HL-60 (cell line): ENCODE measurements at regions not wholly inside any gene's neighbourhood (a gene's known extent, or its start where the extent isn't known, plus 50 kb on each side); places are given as distances from the start of the nearest gene placed in this dataset.

Experiments used
- DNase-seq, 2 experiments: peaks; one replicate each; pipeline ENCODE4 v3.0.0-alpha.2; 2010 to 2020; ENCODE audit warnings: low read depth in 1 of 2, low spot score in 1 of 2
- H3K27ac ChIP-seq: fragments of 250-450 bp; sonication (Bioruptor Pico); replicated peaks from 2 replicates; pipeline ENCODE4 v1.5.1; 2020; ENCODE audit warnings: mild to moderate bottlenecking, moderate library complexity
- H3K27me3 ChIP-seq: fragments of 250-450 bp; sonication (Bioruptor Pico); 2 replicates; pipeline ENCODE4 v1.5.1; 2021; ENCODE audit warnings: mild to moderate bottlenecking, moderate library complexity; ENCODE audit not compliant: insufficient read depth, poor library complexity, severe bottlenecking
- H3K4me3 ChIP-seq: replicated peaks from 2 replicates; pipeline ENCODE4 v1.5.1; 2011; ENCODE audit warnings: mild to moderate bottlenecking, control low read depth, low read length; ENCODE audit not compliant: insufficient read depth
- CTCF ChIP-seq: IDR thresholded peaks from one replicate; pipeline ENCODE4 v1.5.1; 2011; ENCODE audit warnings: low read length, control low read depth, inconsistent platforms; ENCODE audit not compliant: insufficient read depth
- GABPA ChIP-seq: IDR thresholded peaks from 2 replicates; pipeline ENCODE4 v1.6.1; 2012; ENCODE audit warnings: low read depth
- POLR2AphosphoS5 ChIP-seq: IDR thresholded peaks from 2 replicates; pipeline ENCODE4 v1.6.1; 2012; ENCODE audit warnings: low read depth
- REST ChIP-seq: IDR thresholded peaks from 2 replicates; pipeline ENCODE4 v1.6.1; 2012; ENCODE audit warnings: low read depth; ENCODE audit not compliant: insufficient replicate concordance
- SPI1 ChIP-seq: IDR thresholded peaks from 2 replicates; pipeline ENCODE4 v1.6.1; 2012; ENCODE audit warnings: low read depth, mild to moderate bottlenecking, borderline replicate concordance

- H3K27me3 ChIP-seq: no peaks in the 10 kb centered on the region
- no peak for DNase-seq
- H3K27ac ChIP-seq: no peak overlapping the region
- TF ChIP-seq GABPA (no peak), POLR2AphosphoS5 (no peak), CTCF (no peak), REST (no peak), SPI1 (no peak)
- no peak overlapping the region for H3K4me3 ChIP-seq
Measured at GRCh38 chr7:88681682-88682081, 77.8 kb upstream of the ZNF804B start.

- Histone ChIP-seq H3K4me3 (no peak overlapping the region), H3K27ac (no peak overlapping the region), H3K27me3 (no peaks in the 10 kb centered on the region)
- no peak for DNase-seq
- TF ChIP-seq GABPA (no peak), POLR2AphosphoS5 (no peak), CTCF (no peak), REST (no peak), SPI1 (no peak)
Measured at GRCh38 chr7:88670536-88670935, 89.0 kb upstream of the ZNF804B start.

GRCh38 chr7:88669913-88670312, 89.6 kb upstream of the ZNF804B start:
- H3K27me3 ChIP-seq: no peaks in the 10 kb centered on the region
- no peak overlapping the region for H3K4me3 ChIP-seq
- no peak overlapping the region for H3K27ac ChIP-seq
- no peak for TF ChIP-seq GABPA
- TF ChIP-seq SPI1: no peak
- no peak for TF ChIP-seq POLR2AphosphoS5
- TF ChIP-seq CTCF: no peak
- no peak for TF ChIP-seq REST
- no peak for DNase-seq
